PC-9 (cell line): ENCODE measurements at regions not wholly inside any gene's neighbourhood (a gene's known extent, or its start where the extent isn't known, plus 50 kb on each side); places are given as distances from the start of the nearest gene placed in this dataset.

Experiments used
- BruUV-seq: library from RNA; stranded (reverse); fragments of 400-500 nt; replicated peaks from 2 replicates; lab custom pipeline; 2021; lab: Mats Ljungman, UMichigan
- CTCF ChIA-PET: fragments of 300-600 bp; sonication (Branson Sonifier 250); formaldehyde crosslinking; loops from one replicate; lab custom pipeline; 2022; ENCODE audit warnings: antibody characterized with exemption; lab: Charles Lee
- POLR2A ChIA-PET: fragments of 300-600 bp; sonication (Branson Sonifier 250); formaldehyde crosslinking; loops from one replicate; lab custom pipeline; 2022; ENCODE audit warnings: antibody characterized with exemption; ENCODE audit not compliant: unreplicated experiment; lab: Charles Lee
- DNase-seq, 2 experiments: peaks; one replicate each; pipeline versions ENCODE4 v3.0.0 to v3.0.0-alpha.2; 2015 to 2022; ENCODE audit warnings: mixed read lengths in 1 of 2
- H2AFZ ChIP-seq: fragments of 200-600 bp; sonication (generic); 2 replicates; pipeline ENCODE4 v1.8.1; 2017; ENCODE audit warnings: antibody characterized with exemption
- H3F3A ChIP-seq: fragments of 200-600 bp; sonication (generic); 2 replicates; pipeline ENCODE4 v1.8.1; 2017; ENCODE audit warnings: antibody characterized with exemption, mild to moderate bottlenecking, low read depth; ENCODE audit not compliant: insufficient read depth
- H3K27ac ChIP-seq: fragments of 200-600 bp; sonication (generic); 2 replicates; pipeline ENCODE4 v1.6.1; 2016; ENCODE audit warnings: mixed run types
- H3K27me3 ChIP-seq: fragments of 200-600 bp; sonication (generic); 2 replicates; pipeline ENCODE4 v1.6.1; 2016; ENCODE audit warnings: low read depth, mixed run types; ENCODE audit not compliant: insufficient read depth
- H3K36me3 ChIP-seq: fragments of 200-600 bp; sonication (generic); 2 replicates; pipeline ENCODE4 v1.6.1; 2016; ENCODE audit warnings: low read depth, mixed run types
- H3K4me1 ChIP-seq: fragments of 200-600 bp; sonication (generic); replicated peaks from 2 replicates; pipeline ENCODE4 v1.6.1; 2016; ENCODE audit warnings: mixed run types; ENCODE audit not compliant: insufficient read depth
- H3K4me2 ChIP-seq: fragments of 200-600 bp; sonication (generic); 2 replicates; pipeline ENCODE4 v1.6.1; 2017; ENCODE audit warnings: mixed run types
- H3K4me3 ChIP-seq: fragments of 200-600 bp; sonication (generic); 2 replicates; pipeline ENCODE4 v1.6.1; 2016; ENCODE audit warnings: mixed run types
- H3K79me2 ChIP-seq: fragments of 200-600 bp; sonication (generic); 2 replicates; pipeline ENCODE4 v1.6.1; 2017; ENCODE audit warnings: low read depth, mixed run types
- H3K9me2 ChIP-seq: fragments of 200-600 bp; sonication (generic); 2 replicates; pipeline ENCODE4 v1.8.1; 2017; ENCODE audit warnings: mild to moderate bottlenecking; ENCODE audit not compliant: insufficient read depth
- H3K9me3 ChIP-seq: fragments of 200-600 bp; sonication (generic); 2 replicates; pipeline ENCODE4 v1.8.1; 2016; ENCODE audit warnings: low read depth; ENCODE audit not compliant: insufficient read depth
- H4K20me1 ChIP-seq: fragments of 200-600 bp; sonication (generic); 2 replicates; pipeline ENCODE4 v1.8.1; 2017; ENCODE audit not compliant: insufficient read depth
- CTCF ChIP-seq: fragments of 200-600 bp; sonication (generic); conservative IDR thresholded peaks from 2 replicates; pipeline ENCODE4 v1.6.1; 2017; ENCODE audit warnings: mixed run types, antibody characterized with exemption, mild to moderate bottlenecking, moderate library complexity
- EZH2 ChIP-seq: fragments of 200-600 bp; sonication (generic); IDR thresholded peaks from 2 replicates; pipeline ENCODE4 v1.8.0; 2017; ENCODE audit warnings: antibody characterized with exemption, low read depth
- intact Hi-C: fragments of 100-400 bp; cut with micrococcal nuclease; formaldehyde crosslinking; loops from one replicate; pipeline ENCODE4 v1.10.0; 2022; ENCODE audit not compliant: unreplicated experiment

GRCh38 chr10:120656107-120656506, 195.1 kb upstream of the WDR11 start:
- ChIA-PET CTCF (no interaction called here), POLR2A (no interaction called here)
- H4K20me1 ChIP-seq, result no peaks in the 10 kb centered on the region
- H3K9me2 ChIP-seq, result no peaks in the 10 kb centered on the region
- H3K4me1 ChIP-seq, result no peaks in the 10 kb centered on the region
- DNase-seq, result no peak
- H3K9me3 ChIP-seq, result no peaks in the 10 kb centered on the region
- no peak overlapping the region for H3K4me2 ChIP-seq
- intact Hi-C loops, result no loop called here
- H2AFZ ChIP-seq, result no peak overlapping the region
- H3K36me3 ChIP-seq, result no peaks in the 10 kb centered on the region
- no peak overlapping the region for H3K4me3 ChIP-seq
- H3K27me3 ChIP-seq, result no peaks in the 10 kb centered on the region
- no peaks in the 10 kb centered on the region for H3F3A ChIP-seq
- no peak overlapping the region for H3K27ac ChIP-seq
- no peaks in the 10 kb centered on the region for H3K79me2 ChIP-seq
- TF ChIP-seq EZH2, result no peak
- no peak for TF ChIP-seq CTCF
- BruUV-seq, result no TSS peak

- Histone ChIP-seq H3K79me2 (no peaks in the 10 kb centered on the region), H3K9me2 (no peaks in the 10 kb centered on the region), H2AFZ (no peak overlapping the region), H3K9me3 (no peaks in the 10 kb centered on the region), H3K36me3 (no peaks in the 10 kb centered on the region), H3K27me3 (no peaks in the 10 kb centered on the region), H4K20me1 (no peaks in the 10 kb centered on the region), H3K4me2 (no peak overlapping the region), H3K4me1 (no peaks in the 10 kb centered on the region), H3K27ac (no peak overlapping the region), H3K4me3 (no peak overlapping the region), H3F3A (no peaks in the 10 kb centered on the region)
- no TSS peak for BruUV-seq
- POLR2A ChIA-PET, result no interaction called here
- TF ChIP-seq CTCF, result no peak
- TF ChIP-seq EZH2, result no peak
- DNase-seq, result no peak
- intact Hi-C loops, result no loop called here
- CTCF ChIA-PET, result no interaction called here
These were observed 193.8 kb upstream of the WDR11 start for GRCh38 chr10:120657371-120657770.

- H3K4me1 ChIP-seq, result no peaks in the 10 kb centered on the region
- POLR2A ChIA-PET, result no interaction called here
- H3K9me3 ChIP-seq, result no peaks in the 10 kb centered on the region
- no peaks in the 10 kb centered on the region for H3F3A ChIP-seq
- H3K79me2 ChIP-seq, result no peaks in the 10 kb centered on the region
- intact Hi-C loops, result no loop called here
- no peaks in the 10 kb centered on the region for H3K27me3 ChIP-seq
- no peak overlapping the region for H2AFZ ChIP-seq
- no peak for DNase-seq
- BruUV-seq, result no TSS peak
- no peak overlapping the region for H3K27ac ChIP-seq
- TF ChIP-seq EZH2 (no peak), CTCF (no peak)
- CTCF ChIA-PET, result no interaction called here
- no peaks in the 10 kb centered on the region for H4K20me1 ChIP-seq
- H3K4me3 ChIP-seq, result no peak overlapping the region
- no peak overlapping the region for H3K4me2 ChIP-seq
- no peaks in the 10 kb centered on the region for H3K9me2 ChIP-seq
- no peaks in the 10 kb centered on the region for H3K36me3 ChIP-seq
These were observed 191.9 kb upstream of the WDR11 start for GRCh38 chr10:120658943-120659885.
